Ovary (tissue), 7 donors: ENCODE measurements at regions not wholly inside any gene's neighbourhood (a gene's known extent, or its start where the extent isn't known, plus 50 kb on each side); places are given as distances from the start of the nearest gene placed in this dataset.

Experiments used
- DNase-seq, 5 donors: peaks; one replicate each; pipeline ENCODE4 v3.0.0-alpha.2; 2019 to 2020
- H3K27ac ChIP-seq, 2 donors: fragments of 200-600 bp; one replicate each; pipeline versions ENCODE4 v1.5.1 to v1.8.0; 2019 to 2022
- H3K27me3 ChIP-seq: fragments of 200-600 bp; one replicate; pipeline ENCODE4 v1.8.0; 2022
- H3K36me3 ChIP-seq: fragments of 200-600 bp; sonication (generic); one replicate; pipeline ENCODE4 v1.5.1; 2019
- H3K4me1 ChIP-seq: one replicate; pipeline ENCODE4 v1.8.1; 2013; ENCODE audit warnings: mild to moderate bottlenecking, moderate library complexity; ENCODE audit not compliant: insufficient read depth
- H3K4me3 ChIP-seq: fragments of 200-600 bp; sonication (generic); one replicate; pipeline ENCODE4 v1.5.1; 2017
- H3K9me3 ChIP-seq, 2 donors: fragments of 200-600 bp in 1 of 2; sonication (generic) in 1 of 2; one replicate each; pipeline versions ENCODE4 v1.5.1 to v1.8.1; 2013 to 2019; ENCODE audit warnings: mild to moderate bottlenecking in 1 of 2, moderate library complexity in 1 of 2
- EP300 ChIP-seq: sonication (generic); formaldehyde crosslinking; IDR thresholded peaks from one replicate; pipeline ENCODE4 v1.6.1; 2017; ENCODE audit warnings: antibody characterized with exemption
- POLR2A ChIP-seq: fragments of 450-650 bp; IDR thresholded peaks from one replicate; pipeline ENCODE4 v1.6.1; 2017; ENCODE audit warnings: antibody characterized with exemption, mild to moderate bottlenecking, moderate library complexity
- WGBS, 3 donors: extraction: QIAGEN DNeasy Blood & Tissue Kit in 1 of 3; methylation state at CpG; one replicate each; pipeline versions ENCODE4 v1.1.5 to v1.1.7; 2013 to 2017; 5-methylcytosine and 5-hydroxymethylcytosine counted together
- intact Hi-C, 4 donors: fragments of 100-400 bp; cut with DNase I; formaldehyde crosslinking; loops; one replicate each; pipeline versions ENCODE4 v1.11.0 to v1.15.1; 2022 to 2023
- TF ChIP-seq, protein P1 (sequence below), 3 donors: fragments of 450-650 bp in 2 of 3; fragments of 200-600 bp in 1 of 3; IDR thresholded peaks; one replicate each; pipeline versions ENCODE4 v1.5.1 to v1.8.0; 2016 to 2022; ENCODE audit warnings: antibody characterized with exemption in 3 of 3, mild to moderate bottlenecking in 1 of 3
- donor health status: DM: no; HTN: no; CAD: no; lungs with moderate emphysema.
- donor health status: DM: no; HTN: no; CAD: no.
- donor health status: Bipolar disorder and iron deficiency.
- donor health status: DM: no; HTN: no; CAD: no.
- donor health status: DM: yes; HTN: yes; CAD: no.

DNA sequence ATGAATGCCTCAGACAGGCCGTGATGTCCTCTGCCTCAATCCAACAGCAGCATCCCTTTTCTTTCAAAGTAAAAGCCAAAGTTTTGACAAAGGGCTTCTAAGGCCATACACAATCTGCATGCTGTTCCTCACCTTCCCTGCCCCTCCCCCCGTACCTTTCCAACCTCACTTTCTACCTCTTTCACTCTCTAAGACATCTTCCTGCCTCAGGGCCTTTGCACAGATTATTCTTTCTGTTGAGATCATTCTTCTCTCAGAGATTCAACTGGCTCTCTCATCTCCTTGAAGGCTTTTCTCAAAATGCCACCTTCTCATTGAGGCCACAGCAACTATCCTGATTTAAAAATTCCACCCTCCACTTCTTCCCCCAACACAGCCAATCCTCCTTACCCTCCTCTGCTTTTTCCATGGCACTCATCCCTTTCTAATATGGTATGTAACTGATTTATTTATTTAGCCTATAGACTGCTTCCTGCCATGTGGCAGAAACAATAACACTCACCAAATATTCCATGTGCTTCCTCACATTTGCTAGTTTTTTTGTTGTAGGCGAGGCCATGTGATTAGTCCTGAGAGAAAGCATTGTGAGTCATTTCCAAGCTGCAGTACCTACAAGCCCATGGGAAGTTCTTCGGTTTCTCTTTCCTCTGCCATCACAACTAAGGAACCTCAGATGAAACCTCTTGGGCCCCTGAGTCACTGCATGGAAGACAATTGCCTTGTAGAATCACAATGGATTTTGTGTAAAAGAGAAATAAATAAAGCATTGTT lies 58.7 kb upstream of the GADD45A start:
- no peaks in the 10 kb centered on the region for H3K27me3 ChIP-seq
- intact Hi-C loops: no loop called here
- WGBS, 3 donors: 91 to 96% (median 95%) methylated on average over 4 of the region's 4 CpGs
- TF ChIP-seq, protein P1, sequence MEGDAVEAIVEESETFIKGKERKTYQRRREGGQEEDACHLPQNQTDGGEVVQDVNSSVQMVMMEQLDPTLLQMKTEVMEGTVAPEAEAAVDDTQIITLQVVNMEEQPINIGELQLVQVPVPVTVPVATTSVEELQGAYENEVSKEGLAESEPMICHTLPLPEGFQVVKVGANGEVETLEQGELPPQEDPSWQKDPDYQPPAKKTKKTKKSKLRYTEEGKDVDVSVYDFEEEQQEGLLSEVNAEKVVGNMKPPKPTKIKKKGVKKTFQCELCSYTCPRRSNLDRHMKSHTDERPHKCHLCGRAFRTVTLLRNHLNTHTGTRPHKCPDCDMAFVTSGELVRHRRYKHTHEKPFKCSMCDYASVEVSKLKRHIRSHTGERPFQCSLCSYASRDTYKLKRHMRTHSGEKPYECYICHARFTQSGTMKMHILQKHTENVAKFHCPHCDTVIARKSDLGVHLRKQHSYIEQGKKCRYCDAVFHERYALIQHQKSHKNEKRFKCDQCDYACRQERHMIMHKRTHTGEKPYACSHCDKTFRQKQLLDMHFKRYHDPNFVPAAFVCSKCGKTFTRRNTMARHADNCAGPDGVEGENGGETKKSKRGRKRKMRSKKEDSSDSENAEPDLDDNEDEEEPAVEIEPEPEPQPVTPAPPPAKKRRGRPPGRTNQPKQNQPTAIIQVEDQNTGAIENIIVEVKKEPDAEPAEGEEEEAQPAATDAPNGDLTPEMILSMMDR (IDR thresholded peaks at IDR 0.05): no peak
- TF ChIP-seq POLR2A: no peak
- no peak for TF ChIP-seq EP300
- H3K9me3 ChIP-seq: no peaks in the 10 kb centered on the region
- H3K36me3 ChIP-seq: no peaks in the 10 kb centered on the region
- no peak for DNase-seq
- H3K27ac ChIP-seq: no peak overlapping the region
- no peak overlapping the region for H3K4me3 ChIP-seq
- H3K4me1 ChIP-seq: peaks cover 9% of the 10 kb centered on the region

DNA sequence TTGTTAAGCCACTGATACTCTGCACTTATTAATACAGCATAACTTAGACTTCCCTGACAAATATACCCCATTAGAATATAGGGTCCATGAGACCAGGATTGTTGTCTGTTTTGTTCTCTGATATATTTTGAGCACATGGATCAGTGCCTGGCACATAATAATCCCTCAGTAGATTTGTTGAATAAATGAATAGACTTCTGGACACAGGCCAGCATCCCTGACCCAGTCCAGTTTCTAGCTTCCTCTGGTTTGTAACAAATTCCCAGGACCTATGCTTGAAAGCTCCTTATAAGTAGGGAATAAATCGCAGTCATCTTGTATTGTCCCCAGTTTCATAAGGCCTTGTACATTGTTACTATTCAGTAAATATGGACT lies 58.2 kb upstream of the GADD45A start:
- Histone ChIP-seq H3K36me3 (no peaks in the 10 kb centered on the region), H3K9me3 (no peaks in the 10 kb centered on the region), H3K4me1 (peaks cover 9% of the 10 kb centered on the region), H3K4me3 (no peak overlapping the region), H3K27me3 (no peaks in the 10 kb centered on the region), H3K27ac (no peak overlapping the region)
- intact Hi-C loops: no loop called here
- TF ChIP-seq EP300: no peak
- no peak for TF ChIP-seq POLR2A
- 82 to 94% (median 91%) methylated on average over 1 of the region's 1 CpG for WGBS, 3 donors
- no peak for DNase-seq

DNA sequence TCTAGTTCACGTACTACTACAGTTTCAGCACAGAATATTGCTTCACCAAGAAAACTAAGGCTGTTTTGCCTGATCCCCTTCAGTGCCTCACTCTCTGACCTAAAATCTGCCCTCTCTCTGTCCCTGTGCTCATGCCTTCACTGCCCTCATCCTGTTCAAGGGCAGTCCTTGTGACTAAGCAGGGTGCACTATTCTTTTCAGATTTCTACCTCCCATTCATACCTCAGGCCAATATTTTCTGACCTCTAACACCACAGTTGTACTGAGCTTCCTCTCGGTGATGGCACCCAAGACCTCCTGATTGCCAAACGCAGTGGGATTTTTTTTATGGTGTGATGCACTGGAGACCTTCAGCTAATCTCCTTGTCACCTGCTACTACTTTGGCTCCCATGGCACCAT lies 57.7 kb upstream of the GADD45A start:
- intact Hi-C loops: no loop called here
- H3K27ac ChIP-seq: no peak overlapping the region
- no peak overlapping the region for H3K4me3 ChIP-seq
- TF ChIP-seq, protein P1 (IDR thresholded peaks at IDR 0.05): no peak
- TF ChIP-seq POLR2A (no peak), EP300 (no peak)
- no peaks in the 10 kb centered on the region for H3K27me3 ChIP-seq
- H3K4me1 ChIP-seq: peaks cover 9% of the 10 kb centered on the region
- H3K36me3 ChIP-seq: no peaks in the 10 kb centered on the region
- DNase-seq: no peak
- WGBS, 3 donors: 88 to 91% (median 90%) methylated on average over 3 of the region's 3 CpGs
- H3K9me3 ChIP-seq: no peaks in the 10 kb centered on the region

DNA sequence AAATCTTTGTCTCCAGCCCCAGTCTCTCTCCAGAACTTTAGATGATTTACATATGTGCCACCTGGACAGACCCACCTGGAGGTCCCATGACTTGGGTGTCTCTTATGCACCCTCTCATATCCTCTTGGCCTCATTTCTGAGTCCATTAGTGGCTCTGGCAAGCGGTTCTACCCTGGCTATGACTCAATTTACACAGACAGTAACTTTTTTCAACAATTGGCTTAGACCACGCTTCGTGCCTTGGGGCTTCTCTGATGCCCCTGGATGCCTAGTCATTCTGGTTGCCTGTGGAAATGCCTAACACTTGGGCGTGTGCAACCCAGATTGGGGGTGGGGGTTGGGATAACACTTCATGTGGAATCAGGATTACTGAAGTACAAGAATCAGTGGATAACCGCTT lies 57.1 kb upstream of the GADD45A start:
- DNase-seq: no peak
- H3K9me3 ChIP-seq: no peaks in the 10 kb centered on the region
- 94 to 96% (median 95%) methylated on average over 5 of the region's 5 CpGs for WGBS, 3 donors
- intact Hi-C loops: no loop called here
- peaks cover 9% of the 10 kb centered on the region for H3K4me1 ChIP-seq
- H3K27me3 ChIP-seq: no peaks in the 10 kb centered on the region
- TF ChIP-seq POLR2A: no peak
- H3K36me3 ChIP-seq: no peaks in the 10 kb centered on the region
- no peak overlapping the region for H3K27ac ChIP-seq
- no peak overlapping the region for H3K4me3 ChIP-seq

DNA sequence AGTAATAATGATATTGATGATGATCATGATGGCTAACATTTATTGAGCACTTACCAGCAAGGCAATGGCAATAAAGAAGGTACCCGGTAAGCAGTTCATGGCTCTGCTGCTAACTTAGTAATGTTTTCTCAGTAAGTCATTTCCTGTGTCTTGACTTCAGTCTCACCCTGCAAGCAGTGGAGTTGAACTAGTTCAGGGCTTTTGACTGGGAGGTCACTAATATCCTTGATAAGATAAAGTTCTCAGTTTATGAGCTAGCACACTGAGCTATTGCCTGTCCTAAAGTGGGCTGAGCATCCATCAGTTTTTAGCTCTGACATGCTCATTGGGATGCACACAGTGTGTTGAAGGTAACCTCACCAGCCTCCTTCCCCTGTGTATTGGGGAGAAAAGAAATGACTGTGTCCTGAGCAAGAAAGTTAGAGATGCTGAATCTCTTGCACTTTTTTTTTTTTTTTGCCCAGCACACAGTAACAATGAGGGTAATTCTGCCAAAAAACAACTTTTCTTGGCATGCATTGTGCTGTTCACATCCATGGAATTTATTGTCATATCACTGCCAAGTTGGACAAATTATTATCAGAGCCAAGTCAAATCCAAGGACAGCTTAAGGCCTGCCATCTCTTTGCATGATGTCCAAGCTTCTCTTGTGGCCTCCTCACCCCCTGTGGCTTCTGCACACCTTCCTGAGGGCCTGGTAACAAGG lies 55.5 kb upstream of the GADD45A start:
- TF ChIP-seq POLR2A (no peak), EP300 (no peak)
- TF ChIP-seq, protein P1 (IDR thresholded peaks at IDR 0.05): no peak
- no peak for DNase-seq
- Histone ChIP-seq H3K27me3 (no peaks in the 10 kb centered on the region), H3K9me3 (no peaks in the 10 kb centered on the region), H3K4me1 (peaks cover 9% of the 10 kb centered on the region), H3K27ac (peak overlapping the region in 1 of 2 donors; percentile 5), H3K36me3 (no peaks in the 10 kb centered on the region), H3K4me3 (no peak overlapping the region)
- 63 to 88% (median 80%) methylated on average over 1 of the region's 1 CpG for WGBS, 3 donors
- intact Hi-C loops: no loop called here
